ENCODE measurements at regions not wholly inside any gene's neighbourhood (a gene's known extent, or its start where the extent isn't known, plus 50 kb on each side); places are given as distances from the start of the nearest gene placed in this dataset.

DNA sequence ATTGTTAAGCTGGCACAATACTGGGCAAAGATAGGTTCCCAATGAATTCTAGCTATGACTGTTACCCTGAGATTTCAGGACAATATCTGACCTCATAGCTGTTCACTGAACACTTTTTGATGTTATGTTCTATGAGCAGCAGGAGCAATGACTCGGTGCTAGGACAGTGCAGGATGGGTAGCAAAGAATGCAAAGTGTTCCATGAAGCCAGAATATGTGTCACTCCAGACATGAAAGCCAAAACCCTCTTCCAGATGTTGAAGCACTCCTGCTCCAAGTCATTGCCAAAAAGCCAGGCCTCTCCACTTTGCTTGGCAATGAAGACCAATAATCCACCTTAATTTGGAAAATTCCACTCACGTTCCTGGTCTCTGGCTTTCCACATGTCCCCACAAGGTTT lies 300.9 kb upstream of the CPEB2 start:
- TF ChIP-seq, protein P1, sequence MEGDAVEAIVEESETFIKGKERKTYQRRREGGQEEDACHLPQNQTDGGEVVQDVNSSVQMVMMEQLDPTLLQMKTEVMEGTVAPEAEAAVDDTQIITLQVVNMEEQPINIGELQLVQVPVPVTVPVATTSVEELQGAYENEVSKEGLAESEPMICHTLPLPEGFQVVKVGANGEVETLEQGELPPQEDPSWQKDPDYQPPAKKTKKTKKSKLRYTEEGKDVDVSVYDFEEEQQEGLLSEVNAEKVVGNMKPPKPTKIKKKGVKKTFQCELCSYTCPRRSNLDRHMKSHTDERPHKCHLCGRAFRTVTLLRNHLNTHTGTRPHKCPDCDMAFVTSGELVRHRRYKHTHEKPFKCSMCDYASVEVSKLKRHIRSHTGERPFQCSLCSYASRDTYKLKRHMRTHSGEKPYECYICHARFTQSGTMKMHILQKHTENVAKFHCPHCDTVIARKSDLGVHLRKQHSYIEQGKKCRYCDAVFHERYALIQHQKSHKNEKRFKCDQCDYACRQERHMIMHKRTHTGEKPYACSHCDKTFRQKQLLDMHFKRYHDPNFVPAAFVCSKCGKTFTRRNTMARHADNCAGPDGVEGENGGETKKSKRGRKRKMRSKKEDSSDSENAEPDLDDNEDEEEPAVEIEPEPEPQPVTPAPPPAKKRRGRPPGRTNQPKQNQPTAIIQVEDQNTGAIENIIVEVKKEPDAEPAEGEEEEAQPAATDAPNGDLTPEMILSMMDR (IDR thresholded peaks at IDR 0.05), result no peak
- no peak for TF ChIP-seq POLR2A (IDR thresholded peaks at IDR 0.05)

All from adrenal gland (tissue), 5 donors.